Astrocyte (in vitro differentiated cells and primary cell): ENCODE measurements at regions not wholly inside any gene's neighbourhood (a gene's known extent, or its start where the extent isn't known, plus 50 kb on each side); places are given as distances from the start of the nearest gene placed in this dataset.
A peak's percentile ranks its signal among the peaks of the same experiment; 100 is the strongest.

ENCODE experiments used
- DNase-seq: peaks from one replicate; pipeline ENCODE4 v3.0.0-alpha.2; 2010; ENCODE audit warnings: low read depth
- FAIRE-seq: peaks from 2 replicates; lab custom pipeline; 2011; peaks lifted over from hg19 to GRCh38; lab: Jason Lieb, UNC
- H2AFZ ChIP-seq: 2 replicates; pipeline ENCODE4 v1.6.0; 2012; ENCODE audit warnings: low read depth, low read length, inconsistent platforms
- H3K27ac ChIP-seq: 2 replicates; pipeline ENCODE4 v1.5.1; 2011; ENCODE audit warnings: low read depth, low read length, inconsistent platforms
- H3K27me3 ChIP-seq: 2 replicates; pipeline ENCODE4 v1.6.0; 2011; ENCODE audit warnings: low read length, inconsistent platforms; ENCODE audit not compliant: insufficient read depth
- H3K36me3 ChIP-seq: 2 replicates; pipeline ENCODE4 v1.5.1; 2011; ENCODE audit warnings: low read length, inconsistent platforms; ENCODE audit not compliant: insufficient read depth
- H3K4me1 ChIP-seq: 2 replicates; pipeline ENCODE4 v1.5.1; 2011; ENCODE audit warnings: low read length, inconsistent platforms; ENCODE audit not compliant: insufficient read depth
- H3K4me2 ChIP-seq: 2 replicates; pipeline ENCODE4 v1.6.0; 2012; ENCODE audit warnings: low read length, inconsistent platforms
- H3K4me3 ChIP-seq: 2 replicates; pipeline ENCODE4 v1.5.1; 2011; ENCODE audit warnings: low read depth, mild to moderate bottlenecking, low read length, inconsistent platforms; ENCODE audit not compliant: insufficient read depth
- H3K79me2 ChIP-seq: 2 replicates; pipeline ENCODE4 v1.6.0; 2012; ENCODE audit warnings: mild to moderate bottlenecking, low read length, inconsistent platforms; ENCODE audit not compliant: insufficient read depth
- H3K9ac ChIP-seq: 2 replicates; pipeline ENCODE4 v1.6.0; 2012; ENCODE audit warnings: mild to moderate bottlenecking, low read length, inconsistent platforms
- H3K9me3 ChIP-seq: 2 replicates; pipeline ENCODE4 v1.5.1; 2012; ENCODE audit warnings: low read depth, mild to moderate bottlenecking, low read length, inconsistent platforms; ENCODE audit not compliant: insufficient read depth
- H4K20me1 ChIP-seq: 2 replicates; pipeline ENCODE4 v1.6.0; 2012; ENCODE audit warnings: low read length, inconsistent platforms; ENCODE audit not compliant: insufficient read depth
- H3K27ac Mint-ChIP-seq: one replicate; pipeline ENCODE4 v1.8.0; 2021; ENCODE audit warnings: mild to moderate bottlenecking, mixed read lengths; ENCODE audit not compliant: unreplicated experiment
- H3K27me3 Mint-ChIP-seq: one replicate; pipeline ENCODE4 v1.8.0; 2021; ENCODE audit warnings: low read depth, mixed read lengths; ENCODE audit not compliant: unreplicated experiment
- H3K36me3 Mint-ChIP-seq: one replicate; pipeline ENCODE4 v1.8.0; 2021; ENCODE audit warnings: low read depth, mixed read lengths; ENCODE audit not compliant: unreplicated experiment
- H3K4me1 Mint-ChIP-seq: one replicate; pipeline ENCODE4 v1.8.0; 2021; ENCODE audit warnings: low read depth, mixed read lengths; ENCODE audit not compliant: unreplicated experiment
- H3K4me3 Mint-ChIP-seq: one replicate; pipeline ENCODE4 v1.8.0; 2021; ENCODE audit warnings: mild to moderate bottlenecking, moderate library complexity, mixed read lengths; ENCODE audit not compliant: unreplicated experiment
- H3K9me3 Mint-ChIP-seq: one replicate; pipeline ENCODE4 v1.8.0; 2021; ENCODE audit warnings: mild to moderate bottlenecking, mixed read lengths; ENCODE audit not compliant: unreplicated experiment
- EZH2 ChIP-seq: IDR thresholded peaks from 2 replicates; pipeline ENCODE4 v1.6.1; 2012; ENCODE audit warnings: mild to moderate bottlenecking, low read length, inconsistent platforms; ENCODE audit not compliant: insufficient read depth
- TF ChIP-seq, protein P1 (sequence below): IDR thresholded peaks from 2 replicates; pipeline ENCODE4 v1.5.1; 2011; ENCODE audit warnings: low read depth, mild to moderate bottlenecking, inconsistent platforms, low read length, moderate library complexity; ENCODE audit not compliant: insufficient read depth

DNA sequence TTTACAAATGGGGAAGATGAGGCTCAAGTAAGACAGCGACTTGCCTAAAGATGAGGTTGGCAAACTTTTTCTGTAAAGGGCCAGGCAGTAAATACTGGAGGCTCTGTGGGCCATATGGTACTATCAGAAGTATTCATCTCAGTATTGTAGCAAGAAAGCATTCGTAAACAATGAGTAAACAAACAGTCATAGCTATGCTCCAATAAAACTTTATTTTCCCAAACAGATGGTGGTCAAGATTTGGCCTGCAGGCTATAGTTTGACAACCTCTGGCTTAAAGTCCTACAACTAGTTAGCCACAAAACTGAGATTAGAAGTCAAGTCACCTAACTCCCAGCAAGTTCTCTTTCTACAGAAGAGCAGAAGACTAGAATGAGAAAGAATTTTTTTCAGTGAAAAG lies 177.0 kb upstream of the NECTIN3 start:
- H3K27me3 ChIP-seq = no peaks in the 10 kb centered on the region
- no peaks in the 10 kb centered on the region for H3K36me3 ChIP-seq
- H3K9ac ChIP-seq = no peak overlapping the region
- no peaks in the 10 kb centered on the region for H4K20me1 ChIP-seq
- no peaks in the 10 kb centered on the region for H3K9me3 ChIP-seq
- no peak for DNase-seq
- no peak overlapping the region for H2AFZ ChIP-seq
- Mint-ChIP-seq H3K36me3 (peaks cover 1% of the 10 kb centered on the region), H3K9me3 (no peaks in the 10 kb centered on the region), H3K4me1 (peaks cover 9% of the 10 kb centered on the region), H3K27ac (no peak overlapping the region), H3K27me3 (no peaks in the 10 kb centered on the region), H3K4me3 (no peak overlapping the region)
- H3K4me3 ChIP-seq = no peak overlapping the region
- peak; percentile 9 for FAIRE-seq
- no peak overlapping the region for H3K27ac ChIP-seq
- no peaks in the 10 kb centered on the region for H3K79me2 ChIP-seq
- no peak overlapping the region for H3K4me2 ChIP-seq
- no peaks in the 10 kb centered on the region for H3K4me1 ChIP-seq
- TF ChIP-seq, protein P1, sequence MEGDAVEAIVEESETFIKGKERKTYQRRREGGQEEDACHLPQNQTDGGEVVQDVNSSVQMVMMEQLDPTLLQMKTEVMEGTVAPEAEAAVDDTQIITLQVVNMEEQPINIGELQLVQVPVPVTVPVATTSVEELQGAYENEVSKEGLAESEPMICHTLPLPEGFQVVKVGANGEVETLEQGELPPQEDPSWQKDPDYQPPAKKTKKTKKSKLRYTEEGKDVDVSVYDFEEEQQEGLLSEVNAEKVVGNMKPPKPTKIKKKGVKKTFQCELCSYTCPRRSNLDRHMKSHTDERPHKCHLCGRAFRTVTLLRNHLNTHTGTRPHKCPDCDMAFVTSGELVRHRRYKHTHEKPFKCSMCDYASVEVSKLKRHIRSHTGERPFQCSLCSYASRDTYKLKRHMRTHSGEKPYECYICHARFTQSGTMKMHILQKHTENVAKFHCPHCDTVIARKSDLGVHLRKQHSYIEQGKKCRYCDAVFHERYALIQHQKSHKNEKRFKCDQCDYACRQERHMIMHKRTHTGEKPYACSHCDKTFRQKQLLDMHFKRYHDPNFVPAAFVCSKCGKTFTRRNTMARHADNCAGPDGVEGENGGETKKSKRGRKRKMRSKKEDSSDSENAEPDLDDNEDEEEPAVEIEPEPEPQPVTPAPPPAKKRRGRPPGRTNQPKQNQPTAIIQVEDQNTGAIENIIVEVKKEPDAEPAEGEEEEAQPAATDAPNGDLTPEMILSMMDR = no peak
- no peak for TF ChIP-seq EZH2

DNA sequence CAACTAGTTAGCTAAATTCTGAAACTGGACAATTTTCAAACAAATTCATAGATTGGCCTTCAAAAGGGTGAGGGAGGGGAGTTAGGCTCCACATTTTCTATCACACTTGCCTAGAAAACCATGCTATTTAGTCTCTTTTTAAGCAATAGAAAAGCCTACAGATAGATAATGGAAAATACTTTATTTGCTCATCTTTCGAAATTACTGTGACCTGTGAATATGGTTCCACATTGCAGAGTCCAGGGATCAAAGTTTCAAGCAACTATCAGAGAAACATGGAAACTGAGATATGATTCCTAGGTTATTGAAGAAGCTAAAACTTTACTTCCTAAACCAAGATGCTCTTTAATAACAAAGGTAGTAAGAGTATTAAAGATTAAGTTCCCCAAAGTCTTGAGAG lies 176.6 kb upstream of the NECTIN3 start:
- no peak overlapping the region for H2AFZ ChIP-seq
- no peaks in the 10 kb centered on the region for H3K27me3 Mint-ChIP-seq
- no peaks in the 10 kb centered on the region for H3K79me2 ChIP-seq
- H3K4me2 ChIP-seq = no peak overlapping the region
- no peak for DNase-seq
- no peaks in the 10 kb centered on the region for H3K36me3 ChIP-seq
- no peaks in the 10 kb centered on the region for H3K27me3 ChIP-seq
- FAIRE-seq = no peak
- no peaks in the 10 kb centered on the region for H3K9me3 ChIP-seq
- no peaks in the 10 kb centered on the region for H4K20me1 ChIP-seq
- no peak overlapping the region for H3K9ac ChIP-seq
- no peak overlapping the region for H3K27ac ChIP-seq
- no peak overlapping the region for H3K4me3 ChIP-seq
- H3K9me3 Mint-ChIP-seq = no peaks in the 10 kb centered on the region
- TF ChIP-seq, protein P1 = no peak
- TF ChIP-seq EZH2 = no peak
- no peak overlapping the region for H3K27ac Mint-ChIP-seq
- H3K4me1 Mint-ChIP-seq = peaks cover 9% of the 10 kb centered on the region
- H3K36me3 Mint-ChIP-seq = peaks cover 1% of the 10 kb centered on the region
- H3K4me3 Mint-ChIP-seq = no peak overlapping the region
- H3K4me1 ChIP-seq = no peaks in the 10 kb centered on the region

DNA sequence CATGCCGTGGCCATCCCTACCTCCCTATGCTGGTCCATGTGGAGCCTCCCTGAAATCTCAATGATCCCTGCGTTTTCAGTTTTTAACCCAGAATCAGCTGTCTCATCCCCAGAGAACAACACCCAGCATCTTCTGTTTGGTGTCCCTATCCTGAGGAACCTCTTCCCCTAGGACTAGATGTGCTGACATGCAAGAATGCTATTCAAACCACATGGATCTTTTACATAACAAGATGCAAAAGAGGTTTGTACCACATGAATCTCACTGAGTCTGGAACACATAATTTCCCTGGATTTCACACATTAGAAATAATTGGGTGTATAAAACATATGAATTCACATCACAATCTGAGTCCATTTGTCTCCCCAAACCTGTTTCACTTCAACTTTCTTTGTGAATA lies 174.6 kb upstream of the NECTIN3 start:
- no peaks in the 10 kb centered on the region for H3K9me3 ChIP-seq
- H3K4me3 Mint-ChIP-seq = peak overlapping the region; percentile 7
- TF ChIP-seq, protein P1 = no peak
- no peak for TF ChIP-seq EZH2
- no peaks in the 10 kb centered on the region for H4K20me1 ChIP-seq
- H3K79me2 ChIP-seq = no peaks in the 10 kb centered on the region
- no peaks in the 10 kb centered on the region for H3K36me3 ChIP-seq
- no peaks in the 10 kb centered on the region for H3K27me3 ChIP-seq
- no peaks in the 10 kb centered on the region for H3K27me3 Mint-ChIP-seq
- H3K27ac Mint-ChIP-seq = no peak overlapping the region
- H2AFZ ChIP-seq = no peak overlapping the region
- DNase-seq = no peak
- H3K4me1 Mint-ChIP-seq = peaks cover 13% of the 10 kb centered on the region
- no peak overlapping the region for H3K9ac ChIP-seq
- no peaks in the 10 kb centered on the region for H3K4me1 ChIP-seq
- H3K27ac ChIP-seq = no peak overlapping the region
- no peak overlapping the region for H3K4me2 ChIP-seq
- H3K36me3 Mint-ChIP-seq = peaks cover under 1% of the 10 kb centered on the region
- no peak overlapping the region for H3K4me3 ChIP-seq
- no peaks in the 10 kb centered on the region for H3K9me3 Mint-ChIP-seq
- no peak for FAIRE-seq
